Spleen (tissue), 11 donors: ENCODE measurements at regions not wholly inside any gene's neighbourhood (a gene's known extent, or its start where the extent isn't known, plus 50 kb on each side); places are given as distances from the start of the nearest gene placed in this dataset.

Experiments
- DNase-seq: peaks from one replicate; pipeline ENCODE4 v3.0.0-alpha.2; 2020
- H3K27ac ChIP-seq, 8 donors: fragments of 200-600 bp; sonication (generic) in 7 of 8; 1 replicate in 4 of 8; 2 replicates in 4 of 8; pipeline versions ENCODE4 v1.5.0 to v1.8.0; 2016 to 2021; ENCODE audit warnings: inconsistent platforms in 4 of 8, mild to moderate bottlenecking in 4 of 8, moderate library complexity in 1 of 8
- H3K27me3 ChIP-seq, 7 donors: fragments of 200-600 bp; sonication (generic) in 6 of 7; replicated peaks in 1 of 7; 1 replicate in 4 of 7; 2 replicates in 3 of 7; pipeline versions ENCODE4 v1.5.0 to v1.8.0; 2016 to 2021; ENCODE audit warnings: inconsistent platforms in 3 of 7, mild to moderate bottlenecking in 1 of 7
- H3K36me3 ChIP-seq, 6 donors: fragments of 200-600 bp; sonication (generic) in 5 of 6; 1 replicate in 4 of 6; 2 replicates in 2 of 6; pipeline versions ENCODE4 v1.5.0 to v1.8.0; 2016 to 2021; ENCODE audit warnings: inconsistent platforms in 2 of 6
- H3K4me1 ChIP-seq, 6 donors: fragments of 200-600 bp; sonication (generic) in 5 of 6; 1 replicate in 3 of 6; 2 replicates in 3 of 6; pipeline versions ENCODE4 v1.5.0 to v1.8.0; 2016 to 2021; ENCODE audit warnings: inconsistent platforms in 3 of 6
- H3K4me3 ChIP-seq, 8 donors: fragments of 200-600 bp; sonication (generic) in 7 of 8; 1 replicate in 4 of 8; 2 replicates in 4 of 8; pipeline versions ENCODE4 v1.5.0 to v1.8.0; 2016 to 2021; ENCODE audit warnings: inconsistent platforms in 4 of 8, mild to moderate bottlenecking in 4 of 8, moderate library complexity in 2 of 8
- H3K9me3 ChIP-seq, 8 donors: fragments of 200-600 bp; sonication (generic) in 7 of 8; 1 replicate in 4 of 8; 2 replicates in 4 of 8; pipeline versions ENCODE4 v1.5.0 to v1.8.0; 2016 to 2021; ENCODE audit warnings: inconsistent platforms in 4 of 8
- POLR2A ChIP-seq, 3 donors: fragments of 450-650 bp; IDR thresholded peaks; one replicate each; pipeline ENCODE4 v1.5.1; 2017; ENCODE audit warnings: antibody characterized with exemption in 3 of 3, mild to moderate bottlenecking in 1 of 3
- POLR2AphosphoS5 ChIP-seq, 3 donors: sonication (generic); formaldehyde crosslinking; IDR thresholded peaks; one replicate each; pipeline ENCODE4 v1.5.1; 2017; ENCODE audit warnings: antibody characterized with exemption in 3 of 3
- WGBS, 5 donors: extraction: QIAGEN DNeasy Blood & Tissue Kit in 3 of 5; methylation state at CpG; one replicate each; pipeline versions ENCODE4 v1.1.5 to v1.1.7; 2013 to 2018; 5-methylcytosine and 5-hydroxymethylcytosine counted together
- intact Hi-C: fragments of 100-400 bp; cut with DNase I; formaldehyde crosslinking; loops from one replicate; pipeline ENCODE4 v1.15.0; 2023; ENCODE audit warnings: low total_unique reads
- TF ChIP-seq, protein P1 (sequence below), 11 experiments: fragments of 200-600 bp in 7 of 11; fragments of 450-650 bp in 4 of 11; sonication (generic) in 4 of 11; IDR thresholded peaks in 8 of 11; conservative IDR thresholded peaks in 3 of 11; 1 replicate in 7 of 11; 2 replicates in 4 of 11; pipeline versions ENCODE4 v1.4.0 to v1.8.0; 2016 to 2021; ENCODE audit warnings: antibody characterized with exemption in 11 of 11, inconsistent platforms in 4 of 11, mild to moderate bottlenecking in 1 of 11
- donor health status: healthy with polysubstance abuse.
- donor health status: DM: no; HTN: no; CAD: no; lungs with moderate emphysema.
- donor health status: DM: no; HTN: no; CAD: no.
- donor health status: Bipolar disorder and iron deficiency.
- donor health status: healthy.
- donor health status: DM: no; HTN: no; CAD: no.
- donor health status: DM: yes; HTN: yes; CAD: no.

DNA sequence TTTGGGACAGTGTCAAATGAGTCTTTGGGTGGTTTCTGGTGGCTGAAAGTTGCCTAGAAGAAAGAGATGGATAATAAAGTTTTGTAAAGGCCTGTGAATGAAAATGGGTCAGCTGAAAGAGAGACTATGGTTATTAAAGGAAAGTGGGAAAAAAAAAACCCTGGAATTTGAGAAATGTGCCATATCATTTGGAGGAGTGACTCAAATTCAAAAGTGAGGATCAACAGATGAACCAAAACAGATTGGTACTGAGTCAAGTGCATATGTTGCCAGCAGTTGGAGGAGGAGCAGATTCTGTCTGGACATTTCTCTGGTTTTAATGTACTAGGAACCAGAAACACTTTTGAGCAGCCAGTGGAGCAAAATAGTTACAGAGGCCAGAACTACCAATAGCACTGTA is 339.8 kb downstream of the KCNA4 start:
- Histone ChIP-seq H3K4me1 (no peaks in the 10 kb centered on the region), H3K27ac (no peak overlapping the region), H3K4me3 (no peak overlapping the region), H3K27me3 (no peaks in the 10 kb centered on the region), H3K9me3 (peaks cover 0 to 6% (median 0%) of the 10 kb centered on the region in 8 donors), H3K36me3 (no peaks in the 10 kb centered on the region)
- DNase-seq, result no peak
- no peak for TF ChIP-seq POLR2AphosphoS5 (IDR thresholded peaks at IDR 0.05)
- TF ChIP-seq POLR2A (IDR thresholded peaks at IDR 0.05), result no peak
- TF ChIP-seq, protein P1, sequence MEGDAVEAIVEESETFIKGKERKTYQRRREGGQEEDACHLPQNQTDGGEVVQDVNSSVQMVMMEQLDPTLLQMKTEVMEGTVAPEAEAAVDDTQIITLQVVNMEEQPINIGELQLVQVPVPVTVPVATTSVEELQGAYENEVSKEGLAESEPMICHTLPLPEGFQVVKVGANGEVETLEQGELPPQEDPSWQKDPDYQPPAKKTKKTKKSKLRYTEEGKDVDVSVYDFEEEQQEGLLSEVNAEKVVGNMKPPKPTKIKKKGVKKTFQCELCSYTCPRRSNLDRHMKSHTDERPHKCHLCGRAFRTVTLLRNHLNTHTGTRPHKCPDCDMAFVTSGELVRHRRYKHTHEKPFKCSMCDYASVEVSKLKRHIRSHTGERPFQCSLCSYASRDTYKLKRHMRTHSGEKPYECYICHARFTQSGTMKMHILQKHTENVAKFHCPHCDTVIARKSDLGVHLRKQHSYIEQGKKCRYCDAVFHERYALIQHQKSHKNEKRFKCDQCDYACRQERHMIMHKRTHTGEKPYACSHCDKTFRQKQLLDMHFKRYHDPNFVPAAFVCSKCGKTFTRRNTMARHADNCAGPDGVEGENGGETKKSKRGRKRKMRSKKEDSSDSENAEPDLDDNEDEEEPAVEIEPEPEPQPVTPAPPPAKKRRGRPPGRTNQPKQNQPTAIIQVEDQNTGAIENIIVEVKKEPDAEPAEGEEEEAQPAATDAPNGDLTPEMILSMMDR (IDR thresholded peaks at IDR 0.05 in 8 of 11, conservative IDR thresholded peaks at IDR 0.05 in 3 of 11), result no peak
- intact Hi-C loops, result no loop called here

- H3K27me3 ChIP-seq, result no peaks in the 10 kb centered on the region
- H3K4me1 ChIP-seq, result no peaks in the 10 kb centered on the region
- no peak for DNase-seq
- H3K27ac ChIP-seq, result no peak overlapping the region
- H3K9me3 ChIP-seq, result peaks cover 0 to 49% (median 26%) of the 10 kb centered on the region in 8 donors
- intact Hi-C loops, result no loop called here
- H3K36me3 ChIP-seq, result no peaks in the 10 kb centered on the region
- no peak for TF ChIP-seq POLR2A (IDR thresholded peaks at IDR 0.05)
- TF ChIP-seq, protein P1 (IDR thresholded peaks at IDR 0.05 in 8 of 11, conservative IDR thresholded peaks at IDR 0.05 in 3 of 11), result no peak
- WGBS, 5 donors, result 59 to 70% (median 65%) methylated on average over 5 of the region's 5 CpGs
- H3K4me3 ChIP-seq, result no peak overlapping the region
Observed at GRCh38 chr11:29669310-29669709, 347.5 kb downstream of the KCNA4 start.

GRCh38 chr11:29657709-29658108 is 359.1 kb downstream of the KCNA4 start:
- WGBS, 5 donors, result 89 to 98% (median 93%) methylated on average over 2 of the region's 2 CpGs

GRCh38 chr11:29656597-29656996 is 360.2 kb downstream of the KCNA4 start:
- H3K27me3 ChIP-seq, result no peaks in the 10 kb centered on the region
- TF ChIP-seq POLR2AphosphoS5 (IDR thresholded peaks at IDR 0.05) (no peak), POLR2A (IDR thresholded peaks at IDR 0.05) (no peak)
- TF ChIP-seq, protein P1 (IDR thresholded peaks at IDR 0.05 in 8 of 11, conservative IDR thresholded peaks at IDR 0.05 in 3 of 11), result no peak
- no peak for DNase-seq
- 65 to 82% (median 68%) methylated on average over 3 of the region's 3 CpGs for WGBS, 5 donors
- H3K9me3 ChIP-seq, result peaks cover 0 to 25% (median 2%) of the 10 kb centered on the region in 8 donors
- no peaks in the 10 kb centered on the region for H3K36me3 ChIP-seq
- no peaks in the 10 kb centered on the region for H3K4me1 ChIP-seq
- H3K27ac ChIP-seq, result no peak overlapping the region
- intact Hi-C loops, result no loop called here
- H3K4me3 ChIP-seq, result no peak overlapping the region

More at GRCh38 chr11:29657709-29658108, 359.1 kb downstream of the KCNA4 start:
- Histone ChIP-seq H3K27me3 (no peaks in the 10 kb centered on the region), H3K4me1 (no peaks in the 10 kb centered on the region), H3K4me3 (no peak overlapping the region), H3K27ac (no peak overlapping the region), H3K9me3 (peaks cover 0 to 33% (median 2%) of the 10 kb centered on the region in 8 donors), H3K36me3 (no peaks in the 10 kb centered on the region)
- TF ChIP-seq POLR2AphosphoS5 (IDR thresholded peaks at IDR 0.05), result no peak
- TF ChIP-seq POLR2A (IDR thresholded peaks at IDR 0.05), result no peak
- TF ChIP-seq, protein P1 (IDR thresholded peaks at IDR 0.05 in 8 of 11, conservative IDR thresholded peaks at IDR 0.05 in 3 of 11), result no peak
- no peak for DNase-seq
- intact Hi-C loops, result no loop called here
